Spleen (tissue), 7 donors: ENCODE measurements at regions not wholly inside any gene's neighbourhood (a gene's known extent, or its start where the extent isn't known, plus 50 kb on each side); places are given as distances from the start of the nearest gene placed in this dataset.

Experiments
- CTCF ChIP-seq, 11 experiments: fragments of 200-600 bp in 7 of 11; fragments of 450-650 bp in 4 of 11; sonication (generic) in 4 of 11; IDR thresholded peaks in 8 of 11; conservative IDR thresholded peaks in 3 of 11; 1 replicate in 7 of 11; 2 replicates in 4 of 11; pipeline versions ENCODE4 v1.4.0 to v1.8.0; 2016 to 2021; ENCODE audit warnings: antibody characterized with exemption in 11 of 11, inconsistent platforms in 4 of 11, mild to moderate bottlenecking in 1 of 11
- POLR2A ChIP-seq, 3 donors: fragments of 450-650 bp; IDR thresholded peaks; one replicate each; pipeline ENCODE4 v1.5.1; 2017; ENCODE audit warnings: antibody characterized with exemption in 3 of 3, mild to moderate bottlenecking in 1 of 3
- POLR2AphosphoS5 ChIP-seq, 3 donors: sonication (generic); formaldehyde crosslinking; IDR thresholded peaks; one replicate each; pipeline ENCODE4 v1.5.1; 2017; ENCODE audit warnings: antibody characterized with exemption in 3 of 3
- donor health status: DM: no; HTN: no; CAD: no; lungs with moderate emphysema.
- donor health status: DM: no; HTN: no; CAD: no.
- donor health status: DM: no; HTN: no; CAD: no.

DNA sequence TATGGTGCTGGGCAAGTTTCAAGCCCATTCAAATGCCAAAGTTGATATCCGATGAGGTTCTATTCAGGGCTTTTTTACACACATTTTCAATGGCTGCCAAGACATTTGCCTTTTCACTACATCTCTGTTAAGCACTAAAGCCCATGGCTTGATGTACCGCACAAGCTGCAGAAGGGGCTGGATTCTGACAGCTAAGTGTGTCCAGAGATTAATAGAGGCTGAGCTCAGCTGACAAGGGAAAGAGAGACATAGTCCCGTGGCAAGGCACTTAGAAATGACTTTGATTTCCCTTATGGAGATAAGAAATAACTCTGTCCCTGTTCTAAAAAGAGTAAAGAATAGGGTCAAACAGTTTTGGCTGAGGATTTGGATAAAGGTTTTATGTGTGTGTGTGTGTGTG lies 198.6 kb downstream of the DMRT2 start:
- TF ChIP-seq CTCF (IDR thresholded peaks at IDR 0.05 in 8 of 11, conservative IDR thresholded peaks at IDR 0.05 in 3 of 11) (no peak), POLR2A (IDR thresholded peaks at IDR 0.05) (no peak), POLR2AphosphoS5 (IDR thresholded peaks at IDR 0.05) (no peak)
